OCI-LY1 (cell line): ENCODE measurements at regions not wholly inside any gene's neighbourhood (a gene's known extent, or its start where the extent isn't known, plus 50 kb on each side); places are given as distances from the start of the nearest gene placed in this dataset.

Experiments
- EZH2 ChIP-seq: fragments of 200-600 bp; sonication (generic), shearing (Covaris generic); IDR thresholded peaks from 2 replicates; pipeline ENCODE4 v1.8.0; 2017; ENCODE audit warnings: borderline replicate concordance, mixed run types, mild to moderate bottlenecking, antibody characterized with exemption, low read length, moderate library complexity, mixed read lengths
- TF ChIP-seq, protein P1 (sequence below): fragments of 200-600 bp; sonication (generic), shearing (Covaris generic); IDR thresholded peaks from 2 replicates; pipeline ENCODE4 v1.5.1; 2017; ENCODE audit warnings: mild to moderate bottlenecking, antibody characterized with exemption, low read length, moderate library complexity, mixed read lengths

DNA sequence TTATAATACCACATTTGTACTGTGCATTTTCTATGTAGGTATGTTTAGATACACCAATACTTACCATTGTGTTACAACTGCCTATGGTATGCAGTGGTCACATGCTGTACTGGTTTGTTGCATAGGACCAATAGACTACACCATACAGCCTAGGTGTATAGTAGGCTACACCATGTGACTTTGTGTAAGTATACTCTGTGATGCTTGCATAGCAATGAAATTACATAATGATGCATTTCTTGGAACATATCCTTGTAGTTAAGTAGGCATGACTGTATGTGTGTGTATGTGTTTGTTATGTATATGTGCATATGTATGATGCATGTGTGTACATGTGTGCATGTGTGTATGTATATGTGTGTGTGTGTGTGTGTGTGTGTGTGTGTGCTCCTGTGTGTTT is 157.6 kb downstream of the TDRD15 start:
- TF ChIP-seq, protein P1, sequence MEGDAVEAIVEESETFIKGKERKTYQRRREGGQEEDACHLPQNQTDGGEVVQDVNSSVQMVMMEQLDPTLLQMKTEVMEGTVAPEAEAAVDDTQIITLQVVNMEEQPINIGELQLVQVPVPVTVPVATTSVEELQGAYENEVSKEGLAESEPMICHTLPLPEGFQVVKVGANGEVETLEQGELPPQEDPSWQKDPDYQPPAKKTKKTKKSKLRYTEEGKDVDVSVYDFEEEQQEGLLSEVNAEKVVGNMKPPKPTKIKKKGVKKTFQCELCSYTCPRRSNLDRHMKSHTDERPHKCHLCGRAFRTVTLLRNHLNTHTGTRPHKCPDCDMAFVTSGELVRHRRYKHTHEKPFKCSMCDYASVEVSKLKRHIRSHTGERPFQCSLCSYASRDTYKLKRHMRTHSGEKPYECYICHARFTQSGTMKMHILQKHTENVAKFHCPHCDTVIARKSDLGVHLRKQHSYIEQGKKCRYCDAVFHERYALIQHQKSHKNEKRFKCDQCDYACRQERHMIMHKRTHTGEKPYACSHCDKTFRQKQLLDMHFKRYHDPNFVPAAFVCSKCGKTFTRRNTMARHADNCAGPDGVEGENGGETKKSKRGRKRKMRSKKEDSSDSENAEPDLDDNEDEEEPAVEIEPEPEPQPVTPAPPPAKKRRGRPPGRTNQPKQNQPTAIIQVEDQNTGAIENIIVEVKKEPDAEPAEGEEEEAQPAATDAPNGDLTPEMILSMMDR: no peak
- TF ChIP-seq EZH2: no peak
